Naive thymus-derived CD4-positive, alpha-beta T cell (primary cell): ENCODE measurements at regions not wholly inside any gene's neighbourhood (a gene's known extent, or its start where the extent isn't known, plus 50 kb on each side); places are given as distances from the start of the nearest gene placed in this dataset.

ENCODE experiments used
- ATAC-seq: fragments of 150-1000 bp; cut with Tn5 transposase; 2 replicates; pipeline ENCODE4 v1.10.0; 2021; ENCODE audit warnings: mild to moderate bottlenecking, moderate library complexity
- CTCF ChIA-PET: fragments of 350-600 bp; sonication (Branson Sonifier 250); formaldehyde crosslinking; loops from one replicate; lab custom pipeline; 2021; ENCODE audit warnings: antibody characterized with exemption; lab: Charles Lee
- POLR2A ChIA-PET: fragments of 350-600 bp; sonication (Branson Sonifier 250); formaldehyde crosslinking; loops from one replicate; lab custom pipeline; 2021; ENCODE audit warnings: antibody characterized with exemption, inconsistent platforms; lab: Charles Lee
- DNase-seq, 9 donors: peaks; one replicate each; pipeline versions ENCODE4 v3.0.0 to v3.0.0-alpha.2; 2020 to 2022; ENCODE audit warnings: mixed read lengths in 1 of 9
- H3K27ac ChIP-seq: one replicate; pipeline ENCODE4 v1.7.0; 2013; ENCODE audit warnings: mild to moderate bottlenecking, low read depth, low read length, moderate library complexity
- H3K27me3 ChIP-seq, 2 donors: one replicate each; pipeline ENCODE4 v1.7.0; 2013; ENCODE audit warnings: low read length in 2 of 2, mild to moderate bottlenecking in 2 of 2, moderate library complexity in 2 of 2; ENCODE audit not compliant: control insufficient read depth in 2 of 2, insufficient read depth in 2 of 2
- H3K36me3 ChIP-seq, 3 experiments: 1 replicate in 2 of 3; 2 replicates in 1 of 3; pipeline ENCODE4 v1.7.0; 2013; ENCODE audit warnings: low read length in 3 of 3, mild to moderate bottlenecking in 3 of 3, moderate library complexity in 1 of 3; ENCODE audit not compliant: insufficient read depth in 3 of 3, control insufficient read depth in 2 of 3
- H3K4me1 ChIP-seq, 2 donors: one replicate each; pipeline ENCODE4 v1.7.0; 2013; ENCODE audit warnings: low read length in 2 of 2, mild to moderate bottlenecking in 2 of 2, moderate library complexity in 1 of 2; ENCODE audit not compliant: control insufficient read depth in 2 of 2, insufficient read depth in 2 of 2
- H3K4me3 ChIP-seq: 2 replicates; pipeline ENCODE4 v1.7.0; 2013; ENCODE audit warnings: mild to moderate bottlenecking, low read length
- H3K9me3 ChIP-seq, 3 experiments: 1 replicate in 2 of 3; 2 replicates in 1 of 3; pipeline ENCODE4 v1.7.0; 2013; ENCODE audit warnings: low read length in 3 of 3; ENCODE audit not compliant: control insufficient read depth in 2 of 3
- H3K27ac Mint-ChIP-seq, 9 donors: one replicate each; pipeline ENCODE4 v1.8.0; 2020 to 2022; ENCODE audit warnings: mixed read lengths in 9 of 9, mild to moderate bottlenecking in 8 of 9, moderate library complexity in 5 of 9, inconsistent platforms in 2 of 9
- H3K27me3 Mint-ChIP-seq, 5 donors: one replicate each; pipeline ENCODE4 v1.8.0; 2021 to 2022; ENCODE audit warnings: mixed read lengths in 5 of 5, mild to moderate bottlenecking in 1 of 5
- H3K36me3 Mint-ChIP-seq, 5 donors: one replicate each; pipeline ENCODE4 v1.8.0; 2020 to 2022; ENCODE audit warnings: mixed read lengths in 5 of 5, mild to moderate bottlenecking in 3 of 5, inconsistent platforms in 1 of 5
- H3K4me1 Mint-ChIP-seq, 7 donors: one replicate each; pipeline ENCODE4 v1.8.0; 2020 to 2022; ENCODE audit warnings: mixed read lengths in 7 of 7, mild to moderate bottlenecking in 3 of 7, inconsistent platforms in 1 of 7
- H3K4me3 Mint-ChIP-seq, 10 donors: one replicate each; pipeline ENCODE4 v1.8.0; 2020 to 2022; ENCODE audit warnings: mild to moderate bottlenecking in 10 of 10, mixed read lengths in 10 of 10, moderate library complexity in 6 of 10, inconsistent platforms in 2 of 10
- H3K9me3 Mint-ChIP-seq, 11 donors: one replicate each; pipeline ENCODE4 v1.8.0; 2020 to 2022; ENCODE audit warnings: mixed read lengths in 11 of 11, mild to moderate bottlenecking in 4 of 11, inconsistent platforms in 1 of 11, moderate library complexity in 1 of 11
- intact Hi-C, 2 donors: fragments of 100-400 bp; cut with micrococcal nuclease; formaldehyde crosslinking; loops; one replicate each; pipeline ENCODE4 v1.15.1; 2023

GRCh38 chr7:42730586-42730985 lies 181.3 kb downstream of the C7orf25 start:
- no peak for ATAC-seq

GRCh38 chr7:42729053-42729765 lies 182.7 kb downstream of the C7orf25 start:
- Mint-ChIP-seq H3K36me3 (no peaks in the 10 kb centered on the region), H3K4me1 (no peaks in the 10 kb centered on the region), H3K9me3 (peaks cover 0 to 5% (median 0%) of the 10 kb centered on the region in 11 donors), H3K4me3 (no peak overlapping the region), H3K27ac (no peak overlapping the region), H3K27me3 (peaks cover 0 to 13% (median 3%) of the 10 kb centered on the region in 5 donors)
- ATAC-seq (no peak), DNase-seq (no peak)
- H3K27me3 ChIP-seq: peaks cover 0 to 5% of the 10 kb centered on the region in 2 donors
- intact Hi-C loops: no loop called here
- no peaks in the 10 kb centered on the region for H3K36me3 ChIP-seq
- POLR2A ChIA-PET: no interaction called here
- CTCF ChIA-PET: interaction anchor here (0.7 kb wide), 1 partner anchor 208 kb away, joined by 3 read pairs; no protein-coding TSS in a partner anchor
- no peak overlapping the region for H3K27ac ChIP-seq
- H3K4me1 ChIP-seq: no peaks in the 10 kb centered on the region
- H3K4me3 ChIP-seq: no peak overlapping the region
- H3K9me3 ChIP-seq: no peaks in the 10 kb centered on the region

More at GRCh38 chr7:42730586-42730985, 181.3 kb downstream of the C7orf25 start:
- Mint-ChIP-seq H3K4me1 (no peaks in the 10 kb centered on the region), H3K27ac (no peak overlapping the region), H3K4me3 (no peak overlapping the region), H3K9me3 (peaks cover 0 to 11% (median 0%) of the 10 kb centered on the region in 11 donors), H3K27me3 (peaks cover 0 to 13% (median 4%) of the 10 kb centered on the region in 5 donors), H3K36me3 (no peaks in the 10 kb centered on the region)
- Histone ChIP-seq H3K4me1 (no peaks in the 10 kb centered on the region), H3K36me3 (no peaks in the 10 kb centered on the region), H3K27me3 (peaks cover 0 to 5% of the 10 kb centered on the region in 2 donors), H3K9me3 (no peaks in the 10 kb centered on the region), H3K27ac (no peak overlapping the region), H3K4me3 (no peak overlapping the region)
- DNase-seq: no peak
- intact Hi-C loops: no loop called here
- POLR2A ChIA-PET: no interaction called here
- CTCF ChIA-PET: no interaction called here

- POLR2A ChIA-PET: no interaction called here
- no peaks in the 10 kb centered on the region for H3K36me3 Mint-ChIP-seq
- ATAC-seq (no peak), DNase-seq (no peak)
- no peaks in the 10 kb centered on the region for H3K4me1 Mint-ChIP-seq
- Histone ChIP-seq H3K4me1 (no peaks in the 10 kb centered on the region), H3K4me3 (no peak overlapping the region), H3K36me3 (no peaks in the 10 kb centered on the region), H3K27me3 (peaks cover 0 to 5% of the 10 kb centered on the region in 2 donors), H3K9me3 (no peaks in the 10 kb centered on the region), H3K27ac (no peak overlapping the region)
- intact Hi-C loops: no loop called here
- no peak overlapping the region for H3K27ac Mint-ChIP-seq
- H3K27me3 Mint-ChIP-seq: peaks cover 0 to 15% (median 3%) of the 10 kb centered on the region in 5 donors
- no peak overlapping the region for H3K4me3 Mint-ChIP-seq
- CTCF ChIA-PET: no interaction called here
- peaks cover 0 to 2% (median 0%) of the 10 kb centered on the region in 11 donors for H3K9me3 Mint-ChIP-seq
These were observed 184.4 kb downstream of the C7orf25 start for GRCh38 chr7:42727451-42727850.

- Histone ChIP-seq H3K4me3 (no peak overlapping the region), H3K36me3 (no peaks in the 10 kb centered on the region), H3K27me3 (peaks cover 0 to 5% of the 10 kb centered on the region in 2 donors), H3K27ac (no peak overlapping the region), H3K9me3 (no peaks in the 10 kb centered on the region), H3K4me1 (no peaks in the 10 kb centered on the region)
- H3K9me3 Mint-ChIP-seq: peaks cover 0 to 3% (median 0%) of the 10 kb centered on the region in 11 donors
- DNase-seq: no peak
- H3K27ac Mint-ChIP-seq: no peak overlapping the region
- no peaks in the 10 kb centered on the region for H3K4me1 Mint-ChIP-seq
- H3K4me3 Mint-ChIP-seq: no peak overlapping the region
- peaks cover 0 to 15% (median 3%) of the 10 kb centered on the region in 5 donors for H3K27me3 Mint-ChIP-seq
- ChIA-PET CTCF (no interaction called here), POLR2A (no interaction called here)
- no peaks in the 10 kb centered on the region for H3K36me3 Mint-ChIP-seq
- intact Hi-C loops: no loop called here
- no peak for ATAC-seq
These were observed 185.6 kb downstream of the C7orf25 start for GRCh38 chr7:42726066-42726785.

GRCh38 chr7:42722716-42723115 lies 189.2 kb downstream of the C7orf25 start:
- Mint-ChIP-seq H3K9me3 (peaks cover 0 to 6% (median 1%) of the 10 kb centered on the region in 11 donors), H3K27ac (no peak overlapping the region), H3K36me3 (no peaks in the 10 kb centered on the region), H3K4me1 (no peaks in the 10 kb centered on the region), H3K27me3 (peaks cover 0 to 19% (median 5%) of the 10 kb centered on the region in 5 donors), H3K4me3 (no peak overlapping the region)
- ChIA-PET CTCF (no interaction called here), POLR2A (no interaction called here)
- ATAC-seq (no peak), DNase-seq (no peak)
- Histone ChIP-seq H3K27ac (no peak overlapping the region), H3K4me1 (no peaks in the 10 kb centered on the region), H3K9me3 (no peaks in the 10 kb centered on the region), H3K4me3 (no peak overlapping the region), H3K36me3 (no peaks in the 10 kb centered on the region), H3K27me3 (peaks cover 0 to 3% of the 10 kb centered on the region in 2 donors)
- intact Hi-C loops: no loop called here

GRCh38 chr7:42722198-42722597 lies 189.7 kb downstream of the C7orf25 start:
- no peaks in the 10 kb centered on the region for H3K36me3 Mint-ChIP-seq
- intact Hi-C loops: no loop called here

More at GRCh38 chr7:42722198-42722597, 189.7 kb downstream of the C7orf25 start:
- H3K4me1 ChIP-seq: no peaks in the 10 kb centered on the region
- POLR2A ChIA-PET: no interaction called here
- H3K36me3 ChIP-seq: no peaks in the 10 kb centered on the region
- no peaks in the 10 kb centered on the region for H3K9me3 ChIP-seq
- H3K4me1 Mint-ChIP-seq: no peaks in the 10 kb centered on the region
- no peak overlapping the region for H3K27ac ChIP-seq
- CTCF ChIA-PET: no interaction called here
- ATAC-seq (no peak), DNase-seq (no peak)
- H3K4me3 Mint-ChIP-seq: no peak overlapping the region
- H3K9me3 Mint-ChIP-seq: peaks cover 0 to 11% (median 2%) of the 10 kb centered on the region in 11 donors
- H3K4me3 ChIP-seq: no peak overlapping the region
- H3K27ac Mint-ChIP-seq: no peak overlapping the region
- H3K27me3 ChIP-seq: no peaks in the 10 kb centered on the region
- peaks cover 0 to 24% (median 7%) of the 10 kb centered on the region in 5 donors for H3K27me3 Mint-ChIP-seq
